ENCODE measurements at regions not wholly inside any gene's neighbourhood (a gene's known extent, or its start where the extent isn't known, plus 50 kb on each side); places are given as distances from the start of the nearest gene placed in this dataset.

GRCh38 chr2:145010635-145011034 is 490.7 kb upstream of the ZEB2 start:
- Mint-ChIP-seq H3K4me1 (ENCODE audit: low read depth) (peaks cover 41% of the 10 kb centered on the region), H3K4me3 (ENCODE audit: unreplicated experiment) (no peak overlapping the region), H3K9me3 (ENCODE audit: low read depth) (no peaks in the 10 kb centered on the region), H3K27me3 (ENCODE audit: low read depth) (no peaks in the 10 kb centered on the region), H3K36me3 (ENCODE audit: low read depth) (no peaks in the 10 kb centered on the region), H3K27ac (ENCODE audit: unreplicated experiment) (no peak overlapping the region)
- no peak for TF ChIP-seq CTCF (IDR thresholded peaks at IDR 0.05)
- DNase-seq (ENCODE audit: low spot score) = no peak

DNA sequence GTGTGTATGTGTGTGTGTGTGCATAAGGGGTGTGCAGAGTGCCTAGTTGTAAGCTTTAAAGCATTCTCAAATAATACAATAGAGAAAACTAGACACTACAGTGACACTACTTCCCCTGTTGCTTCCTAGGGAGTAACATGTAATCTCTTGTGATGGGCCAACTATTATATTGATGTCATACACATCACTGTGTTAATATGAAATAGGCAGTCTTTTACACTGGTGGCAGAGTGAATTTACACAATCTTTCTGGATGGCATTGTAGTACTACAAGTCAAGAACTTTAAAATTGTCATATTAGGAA is 488.0 kb upstream of the ZEB2 start:
- Mint-ChIP-seq H3K9me3 (ENCODE audit: low read depth) (no peaks in the 10 kb centered on the region), H3K27ac (ENCODE audit: unreplicated experiment) (peak overlapping the region; percentile 92), H3K4me3 (ENCODE audit: unreplicated experiment) (no peak overlapping the region), H3K27me3 (ENCODE audit: low read depth) (no peaks in the 10 kb centered on the region), H3K36me3 (ENCODE audit: low read depth) (no peaks in the 10 kb centered on the region), H3K4me1 (ENCODE audit: low read depth) (peaks cover 37% of the 10 kb centered on the region)
- DNase-seq (ENCODE audit: low spot score) = no peak
- no peak for TF ChIP-seq CTCF (IDR thresholded peaks at IDR 0.05)

GRCh38 chr2:145007093-145007959 is 487.4 kb upstream of the ZEB2 start:
- no peaks in the 10 kb centered on the region for H3K9me3 Mint-ChIP-seq (ENCODE audit: low read depth)
- peak; percentile 33 for TF ChIP-seq CTCF (IDR thresholded peaks at IDR 0.05)
- no peaks in the 10 kb centered on the region for H3K27me3 Mint-ChIP-seq (ENCODE audit: low read depth)
- DNase-seq (ENCODE audit: low spot score) = no peak
- H3K4me3 Mint-ChIP-seq (ENCODE audit: unreplicated experiment) = peak overlapping the region; percentile 44
- H3K4me1 Mint-ChIP-seq (ENCODE audit: low read depth) = peaks cover 31% of the 10 kb centered on the region
- peak overlapping the region; percentile 92 for H3K27ac Mint-ChIP-seq (ENCODE audit: unreplicated experiment)
- H3K36me3 Mint-ChIP-seq (ENCODE audit: low read depth) = no peaks in the 10 kb centered on the region

- Mint-ChIP-seq H3K27me3 (ENCODE audit: low read depth) (no peaks in the 10 kb centered on the region), H3K4me1 (ENCODE audit: low read depth) (peaks cover 37% of the 10 kb centered on the region), H3K9me3 (ENCODE audit: low read depth) (no peaks in the 10 kb centered on the region), H3K27ac (ENCODE audit: unreplicated experiment) (no peak overlapping the region), H3K36me3 (ENCODE audit: low read depth) (no peaks in the 10 kb centered on the region), H3K4me3 (ENCODE audit: unreplicated experiment) (no peak overlapping the region)
- no peak for DNase-seq (ENCODE audit: low spot score)
- no peak for TF ChIP-seq CTCF (IDR thresholded peaks at IDR 0.05)
Observed at GRCh38 chr2:145002624-145003023, 482.7 kb upstream of the ZEB2 start.

GRCh38 chr2:145000376-145000775 is 480.5 kb upstream of the ZEB2 start:
- no peak for TF ChIP-seq CTCF (IDR thresholded peaks at IDR 0.05)
- DNase-seq (ENCODE audit: low spot score) = no peak

More at GRCh38 chr2:145000376-145000775, 480.5 kb upstream of the ZEB2 start:
- H3K27me3 Mint-ChIP-seq (ENCODE audit: low read depth) = no peaks in the 10 kb centered on the region
- H3K4me3 Mint-ChIP-seq (ENCODE audit: unreplicated experiment) = no peak overlapping the region
- H3K4me1 Mint-ChIP-seq (ENCODE audit: low read depth) = peaks cover 38% of the 10 kb centered on the region
- no peaks in the 10 kb centered on the region for H3K36me3 Mint-ChIP-seq (ENCODE audit: low read depth)
- H3K9me3 Mint-ChIP-seq (ENCODE audit: low read depth) = no peaks in the 10 kb centered on the region
- no peak overlapping the region for H3K27ac Mint-ChIP-seq (ENCODE audit: unreplicated experiment)
